A172 (cell line): ENCODE measurements at regions not wholly inside any gene's neighbourhood (a gene's known extent, or its start where the extent isn't known, plus 50 kb on each side); places are given as distances from the start of the nearest gene placed in this dataset.
"Not testable (repeated sequence)": the region's sequence is repeated elsewhere in the genome, so short reads cannot be mapped to it uniquely, and the experiment has no call there.

Experiments used
- DNase-seq: peaks from one replicate; pipeline ENCODE4 v3.0.0-alpha.2; 2015; ENCODE audit warnings: low spot score

DNA sequence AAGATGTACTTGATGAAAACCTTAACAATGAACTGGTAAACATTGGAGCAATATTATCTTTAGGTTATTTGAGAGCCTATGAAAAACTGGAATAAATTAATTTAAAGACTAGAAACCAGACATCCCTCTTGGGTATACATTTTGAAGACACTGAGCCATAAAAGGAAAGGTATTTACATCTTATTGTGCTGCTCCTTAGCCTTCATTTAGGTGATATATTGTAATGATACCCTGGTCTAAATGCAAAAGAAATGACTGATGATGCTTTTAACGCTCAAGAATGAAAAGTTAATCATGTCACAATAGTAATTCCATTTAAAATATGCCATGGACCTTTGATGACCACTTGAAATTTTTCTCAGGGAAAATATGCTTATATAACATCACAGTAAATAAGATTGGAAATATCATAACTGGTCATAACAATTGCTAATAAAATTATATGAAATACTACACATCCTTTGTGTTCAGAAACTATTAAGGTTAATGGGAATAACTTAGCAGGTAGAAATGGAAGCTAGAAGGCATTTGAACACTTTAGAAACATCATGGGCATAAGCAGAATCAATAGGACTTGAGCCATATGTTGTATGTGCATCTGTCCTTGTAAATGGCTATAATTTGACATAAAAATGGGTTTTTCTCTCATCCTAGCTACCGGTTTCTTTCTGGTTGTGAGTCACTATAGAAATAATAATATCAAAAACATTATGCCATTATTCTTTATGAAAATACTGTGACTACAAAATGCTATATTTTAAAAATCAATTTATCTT is 979.7 kb downstream of the RAPGEF2 start:
- DNase-seq = no peak

DNA sequence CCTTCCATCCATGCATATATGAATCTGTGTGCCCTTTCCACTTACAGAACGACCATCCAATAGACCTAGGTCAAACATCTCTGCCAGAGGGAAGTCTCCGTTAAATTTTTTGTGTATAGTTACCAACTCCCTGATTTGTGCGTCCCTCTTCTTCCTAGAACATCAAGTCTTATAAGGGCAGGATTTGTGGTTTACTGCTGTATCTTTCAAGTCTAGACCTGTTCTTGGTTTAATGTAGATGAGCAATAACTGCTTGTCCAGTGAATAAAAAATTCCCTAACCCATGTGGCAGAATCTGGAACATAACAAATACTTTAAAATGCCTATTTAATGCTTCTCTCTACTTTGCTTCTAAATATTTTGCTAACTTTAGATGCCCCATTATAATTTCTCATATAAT is 988.8 kb downstream of the RAPGEF2 start:
- no peak for DNase-seq

- DNase-seq = peak; percentile 74
These were observed 997.4 kb downstream of the RAPGEF2 start for GRCh38 chr4:160100316-160100715.

GRCh38 chr4:160110891-160111290 is 1008.0 kb downstream of the RAPGEF2 start:
- peak; percentile 52 for DNase-seq

DNA sequence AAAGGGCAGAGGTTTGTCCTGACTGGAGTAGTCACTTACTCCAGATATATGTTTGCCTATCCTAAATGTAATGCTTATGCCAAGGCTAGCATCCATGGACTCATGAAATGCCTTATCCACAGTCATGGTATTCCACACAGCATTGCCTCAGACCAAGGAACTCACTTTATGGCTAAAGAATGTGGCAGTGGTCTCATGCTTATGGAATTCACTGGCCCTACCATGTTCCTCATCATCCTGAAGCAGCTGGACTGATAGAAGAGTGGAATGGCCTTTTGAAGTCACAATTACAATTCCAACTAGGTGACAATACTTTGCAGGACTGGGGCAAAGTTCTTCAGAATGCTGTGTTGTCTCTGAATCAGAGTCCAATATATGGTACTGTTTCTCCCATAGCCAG is 1014.8 kb downstream of the RAPGEF2 start:
- DNase-seq = no peak

GRCh38 chr4:160125576-160126287 is 1022.9 kb downstream of the RAPGEF2 start:
- not testable (repeated sequence) for DNase-seq

DNA sequence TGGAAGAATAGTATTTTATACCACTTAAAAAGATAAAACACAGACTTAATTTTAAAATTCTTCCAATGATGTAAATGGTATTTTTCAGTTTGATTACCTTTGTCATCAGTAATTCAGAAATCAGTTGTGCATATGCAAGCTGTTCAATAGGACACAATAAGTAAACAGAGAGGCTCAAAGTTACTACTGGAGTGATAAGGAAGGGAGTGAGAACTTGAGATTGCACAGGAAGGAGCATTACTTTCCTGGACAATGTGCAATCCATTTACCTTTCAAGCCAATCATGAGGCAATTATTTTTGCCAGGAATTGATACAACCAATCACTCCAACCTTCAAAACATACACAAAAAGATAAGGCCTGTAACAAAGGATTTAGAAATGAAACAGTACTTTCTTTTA is 1024.3 kb downstream of the RAPGEF2 start:
- no peak for DNase-seq

- DNase-seq = peak; percentile 87
These were observed 1026.6 kb downstream of the RAPGEF2 start for GRCh38 chr4:160129439-160129838.

DNA sequence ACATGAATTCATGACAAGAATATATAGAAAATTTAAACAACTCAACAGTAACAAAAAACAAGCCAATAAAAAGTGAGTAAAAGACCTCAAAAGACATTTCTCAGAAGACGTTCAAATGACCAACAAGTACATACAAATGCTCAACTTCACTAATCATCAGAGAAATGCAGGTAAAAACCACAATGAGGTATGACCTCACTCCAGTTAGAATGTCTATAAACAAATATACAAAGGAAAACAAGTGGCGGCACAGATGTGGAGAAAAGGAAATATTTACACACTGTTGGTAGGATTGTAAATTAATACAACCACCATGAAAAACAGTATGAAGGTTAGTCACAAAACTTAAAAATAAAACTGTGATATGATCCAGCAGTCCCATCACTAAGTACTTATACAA is 1033.1 kb downstream of the RAPGEF2 start:
- peak; percentile 25 for DNase-seq

DNA sequence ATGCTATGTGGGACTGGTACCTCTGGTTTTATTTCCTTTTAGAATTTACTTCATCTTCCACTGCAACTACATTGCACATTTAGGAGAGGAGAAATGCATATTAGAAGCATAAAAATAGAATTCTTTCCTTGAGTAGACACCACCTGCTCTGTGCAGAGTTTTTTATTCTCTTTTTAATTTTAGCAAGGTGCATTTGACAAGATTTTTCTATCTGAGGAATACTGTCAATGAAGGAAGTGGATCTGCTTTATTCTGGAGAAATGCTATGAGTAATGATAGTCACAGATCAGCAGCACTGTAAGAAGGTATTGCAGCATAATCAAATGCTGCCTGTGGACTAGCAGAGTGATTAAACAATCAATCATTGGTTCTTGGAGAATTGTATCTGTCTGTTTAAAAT is 1038.3 kb downstream of the RAPGEF2 start:
- no peak for DNase-seq

DNA sequence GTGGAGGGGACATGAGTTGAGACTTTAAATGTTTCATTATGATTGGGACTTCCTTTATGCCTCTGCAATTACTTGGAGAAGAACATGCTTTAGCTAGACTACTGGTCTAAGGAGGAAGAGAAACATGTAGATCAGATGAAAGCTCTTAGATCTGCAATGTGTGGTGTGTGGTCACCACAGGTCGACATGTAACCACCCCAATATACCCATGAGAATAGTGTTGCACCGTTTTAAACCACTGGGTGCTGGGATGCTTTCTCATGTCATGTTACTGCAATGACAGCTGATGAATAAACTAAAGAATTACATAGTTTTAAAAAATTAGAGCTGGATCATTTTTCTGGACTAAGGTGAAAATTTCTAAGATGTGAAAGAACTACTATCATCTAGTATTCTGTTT is 1039.7 kb downstream of the RAPGEF2 start:
- DNase-seq = no peak

- peak; percentile 12 for DNase-seq
These were observed 1040.7 kb downstream of the RAPGEF2 start for GRCh38 chr4:160143574-160143973.

- no peak for DNase-seq
These were observed 1056.6 kb downstream of the RAPGEF2 start for GRCh38 chr4:160159457-160159856.

GRCh38 chr4:160161026-160161425 is 1058.1 kb downstream of the RAPGEF2 start:
- DNase-seq = no peak

DNA sequence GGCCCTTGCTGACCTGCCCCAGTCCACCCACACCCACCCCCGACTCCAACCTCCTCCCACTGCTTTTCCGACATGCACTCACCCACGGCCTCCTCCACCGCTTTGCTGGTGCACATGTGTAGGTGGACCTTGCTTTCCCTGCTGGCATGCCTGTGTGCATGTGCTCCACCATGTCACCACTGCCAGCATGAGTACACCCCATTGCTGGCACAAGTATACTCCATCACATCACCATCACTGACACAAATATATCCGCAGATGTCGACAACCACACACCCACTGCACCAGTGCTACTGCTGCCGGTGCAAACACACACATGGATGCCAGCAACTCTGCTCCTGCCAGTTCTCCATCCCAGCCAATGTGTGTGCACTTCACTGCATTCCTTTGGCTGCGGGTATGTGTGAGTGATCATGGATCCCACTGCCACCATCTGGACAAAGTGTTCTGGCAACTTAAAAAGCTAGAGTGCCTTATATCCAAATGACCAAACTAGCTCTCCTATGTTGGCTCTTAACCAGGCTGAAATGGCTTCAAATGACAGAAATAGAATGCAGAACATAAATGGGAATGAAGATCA is 1072.3 kb downstream of the RAPGEF2 start:
- DNase-seq = peak; percentile 20

DNA sequence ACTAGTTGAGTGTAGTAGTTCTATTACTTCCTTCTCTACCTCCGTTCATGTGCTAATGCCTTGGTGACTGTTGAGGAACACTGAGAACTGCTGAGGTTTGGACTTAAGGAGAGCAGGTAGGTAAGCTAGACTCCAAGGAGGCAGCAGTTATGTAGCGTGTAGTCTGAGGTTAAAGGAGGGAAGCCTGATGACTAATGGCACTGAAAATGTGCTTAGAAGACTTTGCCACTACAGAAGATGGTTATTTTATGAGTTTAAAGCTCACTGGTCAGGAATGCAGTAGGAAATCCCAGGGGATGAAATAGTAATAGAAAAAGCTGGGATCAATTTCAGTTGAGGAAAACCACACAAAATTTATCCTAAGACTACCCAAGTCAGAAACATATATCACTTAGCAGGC is 1077.3 kb downstream of the RAPGEF2 start:
- DNase-seq = peak; percentile 86

DNA sequence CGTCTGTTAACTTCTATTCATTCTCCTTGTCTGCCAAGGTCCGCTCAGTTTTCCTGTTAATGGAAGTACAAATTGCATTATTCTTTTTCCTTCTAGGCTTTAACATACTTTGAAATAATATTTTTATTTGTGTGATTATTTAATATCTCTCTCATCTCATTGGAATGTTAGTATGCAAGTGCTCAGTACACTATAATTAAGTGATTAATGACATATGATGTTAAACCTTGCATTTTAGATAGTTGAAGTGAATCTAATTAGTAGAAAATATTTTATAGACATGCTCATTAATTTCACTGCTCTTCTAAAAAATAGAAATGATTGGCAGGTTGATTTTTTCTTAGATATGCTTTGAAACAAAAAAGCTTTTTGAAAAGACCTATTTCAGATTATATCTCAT is 1079.8 kb downstream of the RAPGEF2 start:
- no peak for DNase-seq

GRCh38 chr4:160184884-160185283 is 1082.0 kb downstream of the RAPGEF2 start:
- no peak for DNase-seq

GRCh38 chr4:160193787-160194186 is 1090.9 kb downstream of the RAPGEF2 start:
- DNase-seq = no peak

- no peak for DNase-seq
These were observed 1091.8 kb downstream of the RAPGEF2 start for GRCh38 chr4:160194716-160195115.

DNA sequence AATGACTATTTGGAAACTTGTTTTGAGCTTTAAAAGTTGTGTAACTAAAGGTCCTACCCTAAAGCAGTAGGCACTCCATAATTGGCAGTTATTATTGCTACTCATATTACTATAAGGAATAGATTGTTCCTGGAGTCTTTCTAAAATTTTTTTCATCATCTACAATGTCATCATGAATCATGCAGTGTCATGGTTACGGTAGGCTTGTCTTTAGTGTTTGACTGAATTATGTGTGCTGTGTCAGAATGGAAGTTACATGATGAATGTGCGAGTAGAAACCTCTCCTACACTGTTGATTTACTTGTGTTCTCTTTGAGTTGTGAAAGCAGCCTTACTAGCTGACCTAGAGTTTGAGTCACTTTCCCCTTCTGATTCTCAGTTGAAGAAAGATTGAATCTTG is 1099.9 kb downstream of the RAPGEF2 start:
- DNase-seq = peak; percentile 5

DNA sequence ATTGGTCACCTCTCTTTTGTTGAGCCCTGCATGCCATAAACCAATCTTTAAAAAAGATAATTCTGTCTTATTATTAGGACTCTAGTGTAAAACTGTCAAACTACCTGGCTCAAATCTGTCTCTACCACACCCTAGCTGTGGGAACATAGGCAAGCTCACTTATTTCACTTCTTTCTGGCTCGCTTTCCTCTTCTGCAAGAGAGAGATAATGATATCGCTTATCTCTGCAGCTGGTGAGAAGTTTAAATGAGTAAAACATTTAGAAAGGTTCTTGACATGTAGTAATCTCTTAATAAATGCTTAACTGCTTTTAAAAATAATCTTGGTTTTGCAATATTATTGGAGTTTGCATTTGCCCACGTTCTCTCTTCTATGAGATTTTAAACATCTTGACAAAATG is 1109.2 kb downstream of the RAPGEF2 start:
- no peak for DNase-seq

- DNase-seq = no peak
These were observed 1110.5 kb downstream of the RAPGEF2 start for GRCh38 chr4:160213366-160213765.
